Lower leg skin (tissue), 3 donors: ENCODE measurements at regions not wholly inside any gene's neighbourhood (a gene's known extent, or its start where the extent isn't known, plus 50 kb on each side); places are given as distances from the start of the nearest gene placed in this dataset.
"Not testable (repeated sequence)": the region's sequence is repeated elsewhere in the genome, so short reads cannot be mapped to it uniquely, and the experiment has no call there.

Source experiments
- POLR2A ChIP-seq, 2 donors: fragments of 450-650 bp; IDR thresholded peaks; one replicate each; pipeline ENCODE4 v1.6.1; 2016 to 2017; ENCODE audit warnings: antibody characterized with exemption in 2 of 2, mild to moderate bottlenecking in 1 of 2, moderate library complexity in 1 of 2
- TF ChIP-seq, protein P1 (sequence below), 3 donors: fragments of 450-650 bp; IDR thresholded peaks; one replicate each; pipeline ENCODE4 v1.5.1; 2016; ENCODE audit warnings: antibody characterized with exemption in 3 of 3, mild to moderate bottlenecking in 3 of 3, moderate library complexity in 2 of 3

DNA sequence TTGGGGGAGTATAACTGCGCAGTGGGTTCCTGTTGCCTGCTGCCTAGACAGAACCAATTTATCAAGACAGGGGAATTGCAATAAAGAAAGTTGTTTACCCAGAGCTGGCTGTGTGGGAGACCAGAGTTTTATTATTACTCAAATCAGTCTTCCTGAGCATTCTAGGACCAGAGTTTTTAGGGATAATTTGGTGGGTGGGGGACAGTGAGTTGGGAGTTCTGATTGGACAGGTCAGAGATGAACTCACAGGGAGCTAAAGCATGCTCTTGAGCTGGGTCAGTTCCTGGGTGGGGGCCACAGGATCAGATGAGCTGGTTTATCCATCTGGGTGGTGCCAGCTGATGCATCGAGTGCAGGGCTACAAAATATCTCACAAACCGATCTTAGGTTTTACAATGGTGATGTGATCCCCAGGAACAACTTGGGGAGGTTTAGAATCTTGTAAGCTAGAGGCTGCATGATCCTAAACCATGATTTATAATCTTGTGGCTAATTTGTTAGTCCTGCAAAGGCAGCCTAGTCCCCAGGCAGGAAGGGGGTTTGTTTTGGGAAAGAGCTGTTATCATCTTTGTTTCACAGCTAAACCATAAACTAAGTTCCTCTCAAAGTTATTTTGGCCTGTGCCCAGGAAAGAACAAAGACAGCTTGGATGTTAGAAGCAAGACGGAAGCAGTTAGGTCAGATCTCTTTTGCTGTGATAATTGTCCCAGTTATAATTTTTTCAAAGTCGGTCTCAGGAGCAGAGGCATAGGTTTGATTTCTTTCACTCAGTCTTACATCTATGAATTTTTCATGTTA, 146.8 kb downstream of the PPIAL4G start:
- TF ChIP-seq POLR2A (IDR thresholded peaks at IDR 0.05): not testable (repeated sequence)
- TF ChIP-seq, protein P1, sequence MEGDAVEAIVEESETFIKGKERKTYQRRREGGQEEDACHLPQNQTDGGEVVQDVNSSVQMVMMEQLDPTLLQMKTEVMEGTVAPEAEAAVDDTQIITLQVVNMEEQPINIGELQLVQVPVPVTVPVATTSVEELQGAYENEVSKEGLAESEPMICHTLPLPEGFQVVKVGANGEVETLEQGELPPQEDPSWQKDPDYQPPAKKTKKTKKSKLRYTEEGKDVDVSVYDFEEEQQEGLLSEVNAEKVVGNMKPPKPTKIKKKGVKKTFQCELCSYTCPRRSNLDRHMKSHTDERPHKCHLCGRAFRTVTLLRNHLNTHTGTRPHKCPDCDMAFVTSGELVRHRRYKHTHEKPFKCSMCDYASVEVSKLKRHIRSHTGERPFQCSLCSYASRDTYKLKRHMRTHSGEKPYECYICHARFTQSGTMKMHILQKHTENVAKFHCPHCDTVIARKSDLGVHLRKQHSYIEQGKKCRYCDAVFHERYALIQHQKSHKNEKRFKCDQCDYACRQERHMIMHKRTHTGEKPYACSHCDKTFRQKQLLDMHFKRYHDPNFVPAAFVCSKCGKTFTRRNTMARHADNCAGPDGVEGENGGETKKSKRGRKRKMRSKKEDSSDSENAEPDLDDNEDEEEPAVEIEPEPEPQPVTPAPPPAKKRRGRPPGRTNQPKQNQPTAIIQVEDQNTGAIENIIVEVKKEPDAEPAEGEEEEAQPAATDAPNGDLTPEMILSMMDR (IDR thresholded peaks at IDR 0.05): not testable (repeated sequence)
